MM.1S (cell line): ENCODE measurements at regions not wholly inside any gene's neighbourhood (a gene's known extent, or its start where the extent isn't known, plus 50 kb on each side); places are given as distances from the start of the nearest gene placed in this dataset.

Experiments used
- DNase-seq: peaks from one replicate; pipeline ENCODE4 v3.0.0-alpha.2; 2015
- H2AFZ ChIP-seq: fragments of 300-600 bp; sonication (generic); 2 replicates; pipeline ENCODE4 v1.6.0; 2016; ENCODE audit warnings: antibody characterized with exemption, low read length
- H3F3A ChIP-seq: fragments of 300-600 bp; sonication (generic); 2 replicates; pipeline ENCODE4 v1.6.1; 2016; ENCODE audit warnings: mild to moderate bottlenecking, antibody characterized with exemption, low read length, moderate library complexity, mixed read lengths; ENCODE audit not compliant: insufficient read depth
- H3K27ac ChIP-seq: fragments of 300-600 bp; sonication (generic); 2 replicates; pipeline ENCODE4 v1.5.1; 2016; ENCODE audit warnings: mild to moderate bottlenecking, low read length
- H3K27me3 ChIP-seq: fragments of 300-600 bp; sonication (generic); replicated peaks from 2 replicates; pipeline ENCODE4 v1.6.0; 2016; ENCODE audit warnings: low read length; ENCODE audit not compliant: insufficient read depth
- H3K36me3 ChIP-seq: fragments of 300-600 bp; sonication (generic); replicated peaks from 2 replicates; pipeline ENCODE4 v1.6.1; 2016; ENCODE audit warnings: mild to moderate bottlenecking, low read length, mixed read lengths; ENCODE audit not compliant: insufficient read depth
- H3K4me1 ChIP-seq: fragments of 300-600 bp; sonication (generic); 2 replicates; pipeline ENCODE4 v1.6.1; 2016; ENCODE audit warnings: low read length, mixed read lengths
- H3K4me2 ChIP-seq: fragments of 300-600 bp; sonication (generic); 2 replicates; pipeline ENCODE4 v1.6.0; 2016; ENCODE audit warnings: low read depth, low read length
- H3K4me3 ChIP-seq: fragments of 300-600 bp; sonication (generic); 2 replicates; pipeline ENCODE4 v1.5.1; 2016; ENCODE audit warnings: low read length, mixed read lengths
- H3K79me2 ChIP-seq: fragments of 300-600 bp; sonication (generic); 2 replicates; pipeline ENCODE4 v1.6.1; 2016; ENCODE audit warnings: mixed run types, low read length, mixed read lengths
- H3K9ac ChIP-seq: fragments of 300-600 bp; sonication (generic); 2 replicates; pipeline ENCODE4 v1.6.1; 2016; ENCODE audit warnings: low read length, mixed read lengths
- H3K9me2 ChIP-seq: fragments of 300-600 bp; sonication (generic); replicated peaks from 2 replicates; pipeline ENCODE4 v1.6.1; 2016; ENCODE audit warnings: mild to moderate bottlenecking, low read length, mixed read lengths; ENCODE audit not compliant: insufficient read depth
- H3K9me3 ChIP-seq: fragments of 300-600 bp; sonication (generic); replicated peaks from 2 replicates; pipeline ENCODE4 v1.6.1; 2016; ENCODE audit warnings: mild to moderate bottlenecking, low read length, mixed read lengths; ENCODE audit not compliant: insufficient read depth
- H4K20me1 ChIP-seq: fragments of 300-600 bp; sonication (generic); 2 replicates; pipeline ENCODE4 v1.6.1; 2016; ENCODE audit warnings: mild to moderate bottlenecking, low read length, moderate library complexity, mixed read lengths; ENCODE audit not compliant: insufficient read depth
- EZH2 ChIP-seq: fragments of 300-600 bp; sonication (generic); optimal IDR thresholded peaks from 2 replicates; pipeline ENCODE3; 2017; ENCODE audit warnings: low read depth, mild to moderate bottlenecking, antibody characterized with exemption, low read length, mixed read lengths
- EZH2phosphoT487 ChIP-seq: fragments of 300-600 bp; sonication (generic); IDR thresholded peaks from 2 replicates; pipeline ENCODE4 v1.6.1; 2018; ENCODE audit warnings: antibody characterized with exemption, low read length
- TF ChIP-seq, protein P1 (sequence below): fragments of 300-600 bp; sonication (generic); IDR thresholded peaks from 2 replicates; pipeline ENCODE4 v1.5.1; 2016; ENCODE audit warnings: antibody characterized with exemption, low read length, mixed read lengths

DNA sequence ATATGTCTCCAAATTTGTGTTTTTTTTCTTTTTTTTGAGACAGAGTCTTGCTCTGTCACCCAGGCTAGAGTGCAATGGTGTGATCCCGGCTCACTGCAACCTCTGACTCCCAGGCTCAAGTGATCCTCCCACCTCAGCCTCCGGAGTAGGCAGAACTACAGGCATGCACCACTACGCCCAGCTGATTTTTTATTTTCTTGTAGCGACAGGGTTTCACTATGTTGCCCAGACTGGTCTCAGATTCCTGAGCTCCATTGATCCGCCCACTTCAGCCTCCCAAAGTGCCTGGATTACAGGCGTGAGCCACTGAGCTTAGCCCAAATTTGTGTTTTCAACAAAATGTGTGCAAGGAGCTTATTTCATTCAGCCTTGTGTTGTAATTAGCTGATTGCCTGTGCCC is 59.0 kb upstream of the IFFO2 start:
- Histone ChIP-seq H3K4me1 (peaks cover 8% of the 10 kb centered on the region), H3K9me2 (no peaks in the 10 kb centered on the region), H3K9ac (no peak overlapping the region), H3K79me2 (no peaks in the 10 kb centered on the region), H3K27ac (no peak overlapping the region), H3K4me2 (no peak overlapping the region), H3K36me3 (no peaks in the 10 kb centered on the region), H3F3A (0 out of 2 replicates have a peak, but pooled peaks cover 10% of the 10 kb centered on the region), H2AFZ (no peak overlapping the region), H3K4me3 (no peak overlapping the region), H4K20me1 (no peaks in the 10 kb centered on the region), H3K27me3 (peaks cover 61% of the 10 kb centered on the region), H3K9me3 (no peaks in the 10 kb centered on the region)
- DNase-seq, result no peak
- TF ChIP-seq EZH2 (no peak), EZH2phosphoT487 (no peak)
- TF ChIP-seq, protein P1, sequence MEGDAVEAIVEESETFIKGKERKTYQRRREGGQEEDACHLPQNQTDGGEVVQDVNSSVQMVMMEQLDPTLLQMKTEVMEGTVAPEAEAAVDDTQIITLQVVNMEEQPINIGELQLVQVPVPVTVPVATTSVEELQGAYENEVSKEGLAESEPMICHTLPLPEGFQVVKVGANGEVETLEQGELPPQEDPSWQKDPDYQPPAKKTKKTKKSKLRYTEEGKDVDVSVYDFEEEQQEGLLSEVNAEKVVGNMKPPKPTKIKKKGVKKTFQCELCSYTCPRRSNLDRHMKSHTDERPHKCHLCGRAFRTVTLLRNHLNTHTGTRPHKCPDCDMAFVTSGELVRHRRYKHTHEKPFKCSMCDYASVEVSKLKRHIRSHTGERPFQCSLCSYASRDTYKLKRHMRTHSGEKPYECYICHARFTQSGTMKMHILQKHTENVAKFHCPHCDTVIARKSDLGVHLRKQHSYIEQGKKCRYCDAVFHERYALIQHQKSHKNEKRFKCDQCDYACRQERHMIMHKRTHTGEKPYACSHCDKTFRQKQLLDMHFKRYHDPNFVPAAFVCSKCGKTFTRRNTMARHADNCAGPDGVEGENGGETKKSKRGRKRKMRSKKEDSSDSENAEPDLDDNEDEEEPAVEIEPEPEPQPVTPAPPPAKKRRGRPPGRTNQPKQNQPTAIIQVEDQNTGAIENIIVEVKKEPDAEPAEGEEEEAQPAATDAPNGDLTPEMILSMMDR, result no peak

DNA sequence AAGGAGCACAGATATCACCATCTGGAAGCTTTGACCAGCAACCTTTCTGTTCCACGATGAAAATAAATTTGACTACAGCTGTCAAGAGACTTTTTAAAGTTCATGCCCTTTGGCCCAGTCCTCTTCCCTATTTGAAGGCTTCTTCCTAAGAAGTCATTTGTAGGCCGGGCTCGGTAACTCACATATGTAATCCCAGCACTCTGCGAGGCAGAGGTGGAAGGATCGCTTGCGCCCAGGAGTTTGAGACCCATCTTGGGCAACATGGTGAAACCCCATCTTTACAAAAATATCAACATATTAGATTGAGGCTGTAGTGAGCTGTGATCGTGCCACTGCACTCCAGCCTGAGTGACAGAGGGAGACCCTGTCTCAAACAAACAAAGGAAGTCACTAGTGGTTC is 58.3 kb upstream of the IFFO2 start:
- Histone ChIP-seq H3K4me1 (peaks cover 12% of the 10 kb centered on the region), H3K9ac (no peak overlapping the region), H4K20me1 (no peaks in the 10 kb centered on the region), H2AFZ (no peak overlapping the region), H3K9me3 (no peaks in the 10 kb centered on the region), H3K27ac (no peak overlapping the region), H3K36me3 (no peaks in the 10 kb centered on the region), H3K4me2 (no peak overlapping the region), H3K27me3 (peaks cover 68% of the 10 kb centered on the region), H3K4me3 (no peak overlapping the region), H3K79me2 (no peaks in the 10 kb centered on the region), H3K9me2 (no peaks in the 10 kb centered on the region), H3F3A (0 out of 2 replicates have a peak, but pooled peaks cover 10% of the 10 kb centered on the region)
- TF ChIP-seq EZH2 (no peak), EZH2phosphoT487 (no peak)
- TF ChIP-seq, protein P1, result no peak
- DNase-seq, result no peak

DNA sequence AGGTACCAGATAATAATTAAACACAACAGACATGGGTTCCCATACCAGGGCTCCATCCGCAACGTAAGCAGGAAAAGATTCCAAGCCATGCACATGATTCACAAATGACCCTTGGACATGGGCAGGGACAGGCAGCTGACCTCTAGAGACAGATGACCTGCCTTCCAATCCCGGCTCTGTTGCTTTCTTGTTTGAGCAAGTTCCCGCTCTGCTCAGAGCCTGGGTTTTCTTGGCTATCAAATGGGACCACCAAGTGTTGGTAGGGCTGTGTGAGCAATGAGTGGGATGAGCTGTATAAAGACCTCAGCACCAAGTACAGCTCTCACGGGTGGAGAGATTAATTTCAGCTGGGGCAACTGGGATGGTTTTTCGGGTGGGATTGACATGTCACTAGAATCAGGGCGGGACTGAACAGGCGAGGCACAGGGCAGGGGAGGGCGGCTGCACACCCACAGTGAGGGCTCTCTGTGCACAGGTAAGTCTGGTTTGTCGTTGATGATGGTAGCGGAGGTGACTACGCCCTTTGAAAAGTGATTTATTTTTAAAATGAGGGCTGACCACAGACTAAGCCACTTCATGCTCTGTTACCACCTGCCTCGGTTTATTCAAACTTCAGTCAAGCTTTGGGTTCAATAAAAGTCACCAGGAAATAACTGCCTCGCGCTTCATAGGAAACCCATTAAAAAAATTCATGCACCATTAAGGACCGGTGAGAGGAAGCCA is 57.5 kb upstream of the IFFO2 start:
- TF ChIP-seq, protein P1, result no peak
- no peak for TF ChIP-seq EZH2phosphoT487
- no peak for TF ChIP-seq EZH2
- Histone ChIP-seq H3F3A (0 out of 2 replicates have a peak, but pooled peaks cover 10% of the 10 kb centered on the region), H3K9me2 (no peaks in the 10 kb centered on the region), H3K4me2 (no peak overlapping the region), H3K27me3 (peaks cover 76% of the 10 kb centered on the region), H3K9ac (no peak overlapping the region), H3K9me3 (no peaks in the 10 kb centered on the region), H3K4me1 (peaks cover 12% of the 10 kb centered on the region), H3K79me2 (no peaks in the 10 kb centered on the region), H3K36me3 (no peaks in the 10 kb centered on the region), H3K4me3 (no peak overlapping the region), H3K27ac (no peak overlapping the region), H2AFZ (no peak overlapping the region), H4K20me1 (no peaks in the 10 kb centered on the region)
- no peak for DNase-seq
